Spleen (tissue), 11 donors: ENCODE measurements at regions not wholly inside any gene's neighbourhood (a gene's known extent, or its start where the extent isn't known, plus 50 kb on each side); places are given as distances from the start of the nearest gene placed in this dataset.

Experiments used
- DNase-seq: peaks from one replicate; pipeline ENCODE4 v3.0.0-alpha.2; 2020
- H3K27ac ChIP-seq, 8 donors: fragments of 200-600 bp; sonication (generic) in 7 of 8; 1 replicate in 4 of 8; 2 replicates in 4 of 8; pipeline versions ENCODE4 v1.5.0 to v1.8.0; 2016 to 2021; ENCODE audit warnings: inconsistent platforms in 4 of 8, mild to moderate bottlenecking in 4 of 8, moderate library complexity in 1 of 8
- H3K27me3 ChIP-seq, 7 donors: fragments of 200-600 bp; sonication (generic) in 6 of 7; replicated peaks in 1 of 7; 1 replicate in 4 of 7; 2 replicates in 3 of 7; pipeline versions ENCODE4 v1.5.0 to v1.8.0; 2016 to 2021; ENCODE audit warnings: inconsistent platforms in 3 of 7, mild to moderate bottlenecking in 1 of 7
- H3K36me3 ChIP-seq, 6 donors: fragments of 200-600 bp; sonication (generic) in 5 of 6; 1 replicate in 4 of 6; 2 replicates in 2 of 6; pipeline versions ENCODE4 v1.5.0 to v1.8.0; 2016 to 2021; ENCODE audit warnings: inconsistent platforms in 2 of 6
- H3K4me1 ChIP-seq, 6 donors: fragments of 200-600 bp; sonication (generic) in 5 of 6; 1 replicate in 3 of 6; 2 replicates in 3 of 6; pipeline versions ENCODE4 v1.5.0 to v1.8.0; 2016 to 2021; ENCODE audit warnings: inconsistent platforms in 3 of 6
- H3K4me3 ChIP-seq, 8 donors: fragments of 200-600 bp; sonication (generic) in 7 of 8; 1 replicate in 4 of 8; 2 replicates in 4 of 8; pipeline versions ENCODE4 v1.5.0 to v1.8.0; 2016 to 2021; ENCODE audit warnings: inconsistent platforms in 4 of 8, mild to moderate bottlenecking in 4 of 8, moderate library complexity in 2 of 8
- H3K9me3 ChIP-seq, 8 donors: fragments of 200-600 bp; sonication (generic) in 7 of 8; 1 replicate in 4 of 8; 2 replicates in 4 of 8; pipeline versions ENCODE4 v1.5.0 to v1.8.0; 2016 to 2021; ENCODE audit warnings: inconsistent platforms in 4 of 8
- CTCF ChIP-seq, 11 experiments: fragments of 200-600 bp in 7 of 11; fragments of 450-650 bp in 4 of 11; sonication (generic) in 4 of 11; IDR thresholded peaks in 8 of 11; conservative IDR thresholded peaks in 3 of 11; 1 replicate in 7 of 11; 2 replicates in 4 of 11; pipeline versions ENCODE4 v1.4.0 to v1.8.0; 2016 to 2021; ENCODE audit warnings: antibody characterized with exemption in 11 of 11, inconsistent platforms in 4 of 11, mild to moderate bottlenecking in 1 of 11
- POLR2A ChIP-seq, 3 donors: fragments of 450-650 bp; IDR thresholded peaks; one replicate each; pipeline ENCODE4 v1.5.1; 2017; ENCODE audit warnings: antibody characterized with exemption in 3 of 3, mild to moderate bottlenecking in 1 of 3
- POLR2AphosphoS5 ChIP-seq, 3 donors: sonication (generic); formaldehyde crosslinking; IDR thresholded peaks; one replicate each; pipeline ENCODE4 v1.5.1; 2017; ENCODE audit warnings: antibody characterized with exemption in 3 of 3
- WGBS, 5 donors: extraction: QIAGEN DNeasy Blood & Tissue Kit in 3 of 5; methylation state at CpG; one replicate each; pipeline versions ENCODE4 v1.1.5 to v1.1.7; 2013 to 2018; 5-methylcytosine and 5-hydroxymethylcytosine counted together
- intact Hi-C: fragments of 100-400 bp; cut with DNase I; formaldehyde crosslinking; loops from one replicate; pipeline ENCODE4 v1.15.0; 2023; ENCODE audit warnings: low total_unique reads
- donor health status: healthy with polysubstance abuse.
- donor health status: DM: no; HTN: no; CAD: no; lungs with moderate emphysema.
- donor health status: DM: no; HTN: no; CAD: no.
- donor health status: Bipolar disorder and iron deficiency.
- donor health status: healthy.
- donor health status: DM: no; HTN: no; CAD: no.
- donor health status: DM: yes; HTN: yes; CAD: no.

- no peak for DNase-seq
- Histone ChIP-seq H3K27ac (no peak overlapping the region), H3K36me3 (no peaks in the 10 kb centered on the region), H3K4me3 (no peak overlapping the region), H3K9me3 (peaks cover 0 to 33% (median 16%) of the 10 kb centered on the region in 8 donors), H3K27me3 (no peaks in the 10 kb centered on the region), H3K4me1 (no peaks in the 10 kb centered on the region)
- 89 to 100% (median 96%) methylated on average over 1 of the region's 1 CpG for WGBS, 5 donors
- intact Hi-C loops: no loop called here
- TF ChIP-seq CTCF (IDR thresholded peaks at IDR 0.05 in 8 of 11, conservative IDR thresholded peaks at IDR 0.05 in 3 of 11) (no peak), POLR2A (IDR thresholded peaks at IDR 0.05) (no peak), POLR2AphosphoS5 (IDR thresholded peaks at IDR 0.05) (no peak)
Measured at GRCh38 chr9:13383855-13384254, 104.4 kb upstream of the MPDZ start.

GRCh38 chr9:13383216-13383615 is 103.7 kb upstream of the MPDZ start:
- Histone ChIP-seq H3K27me3 (no peaks in the 10 kb centered on the region), H3K4me1 (no peaks in the 10 kb centered on the region), H3K4me3 (no peak overlapping the region), H3K27ac (no peak overlapping the region), H3K9me3 (peaks cover 0 to 33% (median 16%) of the 10 kb centered on the region in 8 donors), H3K36me3 (no peaks in the 10 kb centered on the region)
- intact Hi-C loops: no loop called here
- no peak for DNase-seq
- TF ChIP-seq POLR2AphosphoS5 (IDR thresholded peaks at IDR 0.05): no peak
- TF ChIP-seq CTCF (IDR thresholded peaks at IDR 0.05 in 8 of 11, conservative IDR thresholded peaks at IDR 0.05 in 3 of 11): no peak
- no peak for TF ChIP-seq POLR2A (IDR thresholded peaks at IDR 0.05)
- WGBS, 5 donors: 53 to 93% (median 64%) methylated on average over 1 of the region's 1 CpG

GRCh38 chr9:13382595-13382994 is 103.1 kb upstream of the MPDZ start:
- H3K4me1 ChIP-seq: no peaks in the 10 kb centered on the region
- no peaks in the 10 kb centered on the region for H3K36me3 ChIP-seq
- H3K4me3 ChIP-seq: no peak overlapping the region
- peaks cover 0 to 33% (median 16%) of the 10 kb centered on the region in 8 donors for H3K9me3 ChIP-seq
- intact Hi-C loops: no loop called here
- WGBS, 5 donors: 84 to 92% (median 89%) methylated on average over 5 of the region's 5 CpGs
- no peaks in the 10 kb centered on the region for H3K27me3 ChIP-seq
- no peak for DNase-seq
- no peak overlapping the region for H3K27ac ChIP-seq
- no peak for TF ChIP-seq POLR2A (IDR thresholded peaks at IDR 0.05)
- TF ChIP-seq POLR2AphosphoS5 (IDR thresholded peaks at IDR 0.05): no peak

GRCh38 chr9:13380903-13381302 is 101.4 kb upstream of the MPDZ start:
- H3K27me3 ChIP-seq: no peaks in the 10 kb centered on the region
- no peak for DNase-seq
- no peaks in the 10 kb centered on the region for H3K4me1 ChIP-seq
- no peak overlapping the region for H3K27ac ChIP-seq
- intact Hi-C loops: no loop called here
- no peak overlapping the region for H3K4me3 ChIP-seq
- TF ChIP-seq POLR2AphosphoS5 (IDR thresholded peaks at IDR 0.05) (no peak), POLR2A (IDR thresholded peaks at IDR 0.05) (no peak), CTCF (IDR thresholded peaks at IDR 0.05 in 8 of 11, conservative IDR thresholded peaks at IDR 0.05 in 3 of 11) (no peak)
- H3K9me3 ChIP-seq: peaks cover 0 to 33% (median 15%) of the 10 kb centered on the region in 8 donors
- WGBS, 5 donors: 81 to 92% (median 87%) methylated on average over 3 of the region's 3 CpGs
- H3K36me3 ChIP-seq: no peaks in the 10 kb centered on the region

GRCh38 chr9:13378154-13378553 is 98.7 kb upstream of the MPDZ start:
- Histone ChIP-seq H3K27me3 (no peaks in the 10 kb centered on the region), H3K36me3 (no peaks in the 10 kb centered on the region), H3K27ac (no peak overlapping the region), H3K4me3 (no peak overlapping the region), H3K4me1 (no peaks in the 10 kb centered on the region), H3K9me3 (peaks cover 0 to 8% (median 0%) of the 10 kb centered on the region in 8 donors)
- WGBS, 5 donors: 58 to 80% (median 67%) methylated on average over 2 of the region's 2 CpGs
- no peak for TF ChIP-seq POLR2AphosphoS5 (IDR thresholded peaks at IDR 0.05)
- no peak for TF ChIP-seq POLR2A (IDR thresholded peaks at IDR 0.05)
- TF ChIP-seq CTCF (IDR thresholded peaks at IDR 0.05 in 8 of 11, conservative IDR thresholded peaks at IDR 0.05 in 3 of 11): no peak
- intact Hi-C loops: no loop called here
- DNase-seq: no peak
